HEK293 (cell line): ENCODE measurements at regions not wholly inside any gene's neighbourhood (a gene's known extent, or its start where the extent isn't known, plus 50 kb on each side); places are given as distances from the start of the nearest gene placed in this dataset.

ENCODE experiments used
- CTCF ChIA-PET: fragments of 350-600 bp; formaldehyde crosslinking; extraction: SDS; loops from one replicate; lab custom pipeline; 2021; ENCODE audit warnings: antibody characterized with exemption; lab: Yijun Ruan, JAX
- POLR2A ChIA-PET: fragments of 300-600 bp; formaldehyde crosslinking; extraction: SDS; loops from one replicate; lab custom pipeline; 2020; ENCODE audit warnings: antibody characterized with exemption, inconsistent platforms; lab: Yijun Ruan, JAX
- H3K27ac ChIP-seq: fragments of 200-500 bp; sonication (Bioruptor generic); 2 replicates; pipeline ENCODE4 v1.5.1; 2014; ENCODE audit warnings: low read depth, low read length, control low read depth, inconsistent platforms; ENCODE audit errors: extremely low read depth
- H3K36me3 ChIP-seq, 2 experiments: fragments of 200-500 bp in 1 of 2; sonication (Bioruptor generic) in 1 of 2; 1 replicate in 1 of 2; 2 replicates in 1 of 2; pipeline ENCODE4 v1.5.1; 2014 to 2017; ENCODE audit warnings: inconsistent platforms in 2 of 2, low read length in 2 of 2; ENCODE audit not compliant: control insufficient read depth in 2 of 2, insufficient read depth in 1 of 2
- H3K4me1 ChIP-seq: fragments of 200-500 bp; sonication (Bioruptor generic); 2 replicates; pipeline ENCODE4 v1.5.1; 2014; ENCODE audit warnings: mild to moderate bottlenecking, low read length, inconsistent platforms; ENCODE audit not compliant: control insufficient read depth, insufficient read depth
- H3K4me3 ChIP-seq: 2 replicates; pipeline ENCODE4 v1.5.1; 2011; ENCODE audit warnings: low read depth, mild to moderate bottlenecking, control low read depth, low read length, moderate library complexity
- H3K9me3 ChIP-seq: fragments of 200-500 bp; sonication (Bioruptor generic); 2 replicates; pipeline ENCODE4 v1.5.1; 2014; ENCODE audit warnings: low read depth, low read length, inconsistent platforms; ENCODE audit not compliant: control insufficient read depth, insufficient read depth
- FEZF1 ChIP-seq: fragments of 450-650 bp; formaldehyde crosslinking; IDR thresholded peaks from 2 replicates; pipeline ENCODE4 v1.5.1; 2016; ENCODE audit warnings: missing biosample characterization, missing genetic modification characterization
- GLIS1 ChIP-seq: fragments of 450-650 bp; formaldehyde crosslinking; IDR thresholded peaks from 2 replicates; pipeline ENCODE4 v1.5.1; 2016; ENCODE audit warnings: missing biosample characterization, missing genetic modification characterization
- KLF8 ChIP-seq: fragments of 450-650 bp; formaldehyde crosslinking; IDR thresholded peaks from 2 replicates; pipeline ENCODE4 v1.5.1; 2016; ENCODE audit warnings: missing biosample characterization, missing genetic modification characterization
- MYNN ChIP-seq: fragments of 450-650 bp; formaldehyde crosslinking; IDR thresholded peaks from 2 replicates; pipeline ENCODE4 v1.5.1; 2016; ENCODE audit warnings: missing biosample characterization, missing genetic modification characterization, borderline replicate concordance
- PBX3 ChIP-seq: sonication (generic); formaldehyde crosslinking; IDR thresholded peaks from 2 replicates; pipeline ENCODE4 v1.8.1; 2022; ENCODE audit warnings: mild to moderate bottlenecking, moderate library complexity, missing genetic modification reagents
- PRDM4 ChIP-seq: fragments of 450-650 bp; formaldehyde crosslinking; IDR thresholded peaks from 2 replicates; pipeline ENCODE4 v1.5.1; 2017; ENCODE audit warnings: missing biosample characterization, missing genetic modification characterization
- SP7 ChIP-seq: fragments of 450-650 bp; formaldehyde crosslinking; IDR thresholded peaks from 2 replicates; pipeline ENCODE4 v1.5.1; 2016; ENCODE audit warnings: missing biosample characterization, missing genetic modification characterization
- TSHZ1 ChIP-seq: fragments of 450-650 bp; formaldehyde crosslinking; IDR thresholded peaks from 2 replicates; pipeline ENCODE4 v1.5.1; 2016; ENCODE audit warnings: missing biosample characterization, missing genetic modification characterization, borderline replicate concordance
- ZNF140 ChIP-seq: fragments of 450-650 bp; formaldehyde crosslinking; IDR thresholded peaks from 2 replicates; pipeline ENCODE4 v1.5.1; 2016; ENCODE audit warnings: missing biosample characterization, missing genetic modification characterization
- ZNF169 ChIP-seq: fragments of 450-650 bp; formaldehyde crosslinking; IDR thresholded peaks from 2 replicates; pipeline ENCODE4 v1.5.1; 2016; ENCODE audit warnings: missing biosample characterization, missing genetic modification characterization
- ZNF202 ChIP-seq: fragments of 450-650 bp; formaldehyde crosslinking; IDR thresholded peaks from 2 replicates; pipeline ENCODE4 v1.5.1; 2016; ENCODE audit warnings: missing biosample characterization, missing genetic modification characterization, borderline replicate concordance
- ZNF394 ChIP-seq: fragments of 450-650 bp; formaldehyde crosslinking; IDR thresholded peaks from 2 replicates; pipeline ENCODE4 v1.5.1; 2016; ENCODE audit warnings: missing biosample characterization, missing genetic modification characterization, mild to moderate bottlenecking, moderate library complexity, borderline replicate concordance
- ZNF423 ChIP-seq: fragments of 450-650 bp; formaldehyde crosslinking; IDR thresholded peaks from 2 replicates; pipeline ENCODE4 v1.5.1; 2016; ENCODE audit warnings: missing biosample characterization, missing genetic modification characterization
- ZNF426 ChIP-seq: fragments of 450-650 bp; formaldehyde crosslinking; IDR thresholded peaks from 2 replicates; pipeline ENCODE4 v1.5.1; 2017; ENCODE audit warnings: missing biosample characterization, missing genetic modification characterization, mild to moderate bottlenecking, inconsistent platforms, moderate library complexity
- ZNF488 ChIP-seq: fragments of 450-650 bp; formaldehyde crosslinking; IDR thresholded peaks from 2 replicates; pipeline ENCODE4 v1.5.1; 2016; ENCODE audit warnings: missing biosample characterization, missing genetic modification characterization
- ZNF514 ChIP-seq: fragments of 450-650 bp; formaldehyde crosslinking; IDR thresholded peaks from 2 replicates; pipeline ENCODE4 v1.5.1; 2016; ENCODE audit warnings: missing biosample characterization, missing genetic modification characterization
- ZNF585B ChIP-seq: fragments of 450-650 bp; formaldehyde crosslinking; IDR thresholded peaks from 2 replicates; pipeline ENCODE4 v1.5.1; 2016; ENCODE audit warnings: missing biosample characterization, missing genetic modification characterization
- ZNF600 ChIP-seq: fragments of 450-650 bp; formaldehyde crosslinking; IDR thresholded peaks from 2 replicates; pipeline ENCODE4 v1.5.1; 2016; ENCODE audit warnings: missing biosample characterization, missing genetic modification characterization
- ZNF610 ChIP-seq: fragments of 450-650 bp; formaldehyde crosslinking; IDR thresholded peaks from 2 replicates; pipeline ENCODE4 v1.5.1; 2016; ENCODE audit warnings: missing biosample characterization, missing genetic modification characterization, borderline replicate concordance
- ZNF704 ChIP-seq: fragments of 450-650 bp; formaldehyde crosslinking; IDR thresholded peaks from 2 replicates; pipeline ENCODE4 v1.5.1; 2016; ENCODE audit warnings: missing biosample characterization, missing genetic modification characterization
- ZNF777 ChIP-seq: fragments of 450-650 bp; formaldehyde crosslinking; IDR thresholded peaks from 2 replicates; pipeline ENCODE4 v1.5.1; 2017; ENCODE audit warnings: missing biosample characterization, missing genetic modification characterization, borderline replicate concordance
- ZNF791 ChIP-seq: fragments of 450-650 bp; formaldehyde crosslinking; IDR thresholded peaks from 2 replicates; pipeline ENCODE4 v1.5.1; 2016; ENCODE audit warnings: missing biosample characterization, missing genetic modification characterization
- ZNF843 ChIP-seq: fragments of 450-650 bp; formaldehyde crosslinking; IDR thresholded peaks from 2 replicates; pipeline ENCODE4 v1.5.1; 2016; ENCODE audit warnings: missing biosample characterization, missing genetic modification characterization
- ZSCAN4 ChIP-seq: fragments of 450-650 bp; formaldehyde crosslinking; IDR thresholded peaks from 2 replicates; pipeline ENCODE4 v1.5.1; 2017; ENCODE audit warnings: missing biosample characterization, missing genetic modification characterization

- no peak for TF ChIP-seq ZNF704 (tag by site-specific recombination)
- TF ChIP-seq ZNF140 (tag by site-specific recombination) = no peak
- no peak for TF ChIP-seq ZNF426 (tag by site-specific recombination)
- TF ChIP-seq ZNF423 (tag by site-specific recombination) = no peak
- TF ChIP-seq ZNF488 (tag by site-specific recombination) = no peak
- no peak for TF ChIP-seq ZNF514
- TF ChIP-seq ZNF791 (tag by site-specific recombination) = no peak
- TF ChIP-seq FEZF1 = no peak
- TF ChIP-seq ZNF394 (tag by site-specific recombination) = no peak
- TF ChIP-seq KLF8 = no peak
Measured at GRCh38 chr5:155833287-155833686, 493.7 kb upstream of the SGCD start (continued).

GRCh38 chr5:155834271-155834975 is 492.5 kb upstream of the SGCD start:
- Histone ChIP-seq H3K4me1 (no peaks in the 10 kb centered on the region), H3K36me3 (no peaks in the 10 kb centered on the region), H3K27ac (no peak overlapping the region), H3K9me3 (no peaks in the 10 kb centered on the region), H3K4me3 (no peak overlapping the region)
- CTCF ChIA-PET = no interaction called here
- TF ChIP-seq ZNF843 (tag by site-specific recombination) = no peak
- no peak for TF ChIP-seq ZNF600 (tag by site-specific recombination)
- no peak for TF ChIP-seq GLIS1 (tag by site-specific recombination)
- no peak for TF ChIP-seq ZNF610
- no peak for TF ChIP-seq ZNF169 (tag by site-specific recombination)
- no peak for TF ChIP-seq PRDM4 (tag by site-specific recombination)
- TF ChIP-seq PBX3 = no peak
- TF ChIP-seq SP7 = no peak
- TF ChIP-seq ZNF704 (tag by site-specific recombination) = no peak
- no peak for TF ChIP-seq ZNF585B (tag by site-specific recombination)
- no peak for TF ChIP-seq MYNN (tag by site-specific recombination)
- no peak for TF ChIP-seq TSHZ1
- TF ChIP-seq ZSCAN4 (tag by site-specific recombination) = no peak
- TF ChIP-seq ZNF777 = no peak
- TF ChIP-seq ZNF202 (tag by site-specific recombination) = no peak
- POLR2A ChIA-PET = interaction anchor here (0.6 kb wide), 1 partner anchor 11 kb away, joined by 3 read pairs; no protein-coding TSS in a partner anchor
